T-cell (primary cell): ENCODE measurements at regions not wholly inside any gene's neighbourhood (a gene's known extent, or its start where the extent isn't known, plus 50 kb on each side); places are given as distances from the start of the nearest gene placed in this dataset.

Source experiments
- ATAC-seq, 4 experiments: fragments of 200-7000 bp in 3 of 4; fragments of 150-1000 bp in 1 of 4; cut with Tn5 transposase; replicated peaks in 1 of 4; 1 replicate in 3 of 4; 2 replicates in 1 of 4; pipeline ENCODE4 v1.10.0; 2021; ENCODE audit warnings: moderate library complexity in 3 of 4, mild to moderate bottlenecking in 2 of 4, moderate number of reproducible peaks in 1 of 4
- CTCF ChIA-PET, 2 donors: fragments of 300-600 bp; sonication (Branson Sonifier 250); formaldehyde crosslinking; loops; one replicate each; lab custom pipeline; 2022; ENCODE audit warnings: antibody characterized with exemption in 2 of 2; lab: Charles Lee
- POLR2A ChIA-PET, 2 donors: fragments of 300-600 bp; sonication (Branson Sonifier 250); formaldehyde crosslinking; loops; one replicate each; lab custom pipeline; 2022; ENCODE audit warnings: antibody characterized with exemption in 2 of 2; lab: Charles Lee
- DNase-seq, 35 experiments: peaks; one replicate each; pipeline versions ENCODE4 v3.0.0 to v3.0.0-alpha.2; 2013 to 2023
- H3K27ac ChIP-seq: one replicate; pipeline ENCODE4 v1.5.1; 2013; ENCODE audit warnings: low read length
- H3K27me3 ChIP-seq, 2 experiments: replicated peaks in 1 of 2; 1 replicate in 1 of 2; 2 replicates in 1 of 2; pipeline versions ENCODE4 v1.6.1 to v1.7.0; 2013; ENCODE audit warnings: low read length in 1 of 2, mixed read lengths in 1 of 2; ENCODE audit not compliant: control insufficient read depth in 2 of 2, insufficient read depth in 2 of 2; ENCODE audit errors: extremely low read depth in 1 of 2
- H3K36me3 ChIP-seq, 2 donors: 1 replicate in 1 of 2; 2 replicates in 1 of 2; pipeline versions ENCODE4 v1.6.1 to v1.7.0; 2013; ENCODE audit warnings: low read length in 1 of 2; ENCODE audit not compliant: control insufficient read depth in 2 of 2, insufficient read depth in 1 of 2; ENCODE audit errors: extremely low read depth in 1 of 2
- H3K4me1 ChIP-seq, 2 experiments: 1 replicate in 1 of 2; 2 replicates in 1 of 2; pipeline versions ENCODE4 v1.6.1 to v1.7.0; 2013; ENCODE audit warnings: low read length in 2 of 2, mixed read lengths in 1 of 2; ENCODE audit not compliant: insufficient read depth in 2 of 2, control insufficient read depth in 1 of 2; ENCODE audit errors: extremely low read depth in 1 of 2
- H3K4me3 ChIP-seq, 2 donors: 1 replicate in 1 of 2; 2 replicates in 1 of 2; pipeline versions ENCODE4 v1.5.1 to v1.7.0; 2013; ENCODE audit warnings: mild to moderate bottlenecking in 2 of 2, low read length in 1 of 2, moderate library complexity in 1 of 2; ENCODE audit not compliant: control insufficient read depth in 1 of 2; ENCODE audit errors: extremely low read depth in 1 of 2
- H3K9me3 ChIP-seq: 2 replicates; pipeline ENCODE4 v1.7.0; 2013
- H3K27ac Mint-ChIP-seq, 2 donors: one replicate each; pipeline ENCODE4 v1.8.0; 2020 to 2021; ENCODE audit warnings: mild to moderate bottlenecking in 2 of 2, mixed read lengths in 2 of 2
- H3K27me3 Mint-ChIP-seq, 2 donors: one replicate each; pipeline ENCODE4 v1.8.0; 2021 to 2022; ENCODE audit warnings: mixed read lengths in 2 of 2
- H3K36me3 Mint-ChIP-seq: one replicate; pipeline ENCODE4 v1.8.0; 2021; ENCODE audit warnings: mixed read lengths
- H3K4me1 Mint-ChIP-seq, 3 donors: one replicate each; pipeline ENCODE4 v1.8.0; 2020 to 2022; ENCODE audit warnings: mixed read lengths in 3 of 3, mild to moderate bottlenecking in 1 of 3
- H3K4me3 Mint-ChIP-seq, 3 donors: one replicate each; pipeline ENCODE4 v1.8.0; 2020 to 2022; ENCODE audit warnings: mild to moderate bottlenecking in 3 of 3, mixed read lengths in 3 of 3, moderate library complexity in 3 of 3
- H3K9me3 Mint-ChIP-seq, 3 donors: one replicate each; pipeline ENCODE4 v1.8.0; 2020 to 2022; ENCODE audit warnings: mixed read lengths in 3 of 3
- WGBS: methylation state at CpG from one replicate; pipeline ENCODE4 v1.1.5; 2013; ENCODE audit warnings: missing lambda C conversion rate; ENCODE audit not compliant: insufficient coverage; 5-methylcytosine and 5-hydroxymethylcytosine counted together

GRCh38 chr1:22338071-22338765, 113.4 kb upstream of the ZBTB40 start:
- no peaks in the 10 kb centered on the region for H3K4me1 ChIP-seq
- H3K4me3 ChIP-seq = no peak overlapping the region
- no peaks in the 10 kb centered on the region for H3K36me3 ChIP-seq
- 96% methylated on average over 5 of the region's 12 CpGs for WGBS
- Mint-ChIP-seq H3K4me3 (no peak overlapping the region), H3K4me1 (peaks cover 0 to 3% (median 2%) of the 10 kb centered on the region in 3 donors), H3K27me3 (peaks cover 30 to 42% of the 10 kb centered on the region in 2 donors), H3K9me3 (no peaks in the 10 kb centered on the region), H3K36me3 (no peaks in the 10 kb centered on the region), H3K27ac (no peak overlapping the region)
- H3K27me3 ChIP-seq = peaks cover 0 to 63% of the 10 kb centered on the region in 2 experiments
- no peak for DNase-seq
- ATAC-seq = no peak
- H3K27ac ChIP-seq = no peak overlapping the region
- CTCF ChIA-PET = no interaction called here
- POLR2A ChIA-PET = no interaction called here
- no peaks in the 10 kb centered on the region for H3K9me3 ChIP-seq

GRCh38 chr1:22339237-22339636, 112.4 kb upstream of the ZBTB40 start:
- ATAC-seq (no peak), DNase-seq (no peak)
- Mint-ChIP-seq H3K4me1 (peaks cover 0 to 3% (median 2%) of the 10 kb centered on the region in 3 donors), H3K36me3 (no peaks in the 10 kb centered on the region), H3K9me3 (no peaks in the 10 kb centered on the region), H3K27ac (no peak overlapping the region), H3K27me3 (peaks cover 34 to 46% of the 10 kb centered on the region in 2 donors), H3K4me3 (no peak overlapping the region)
- Histone ChIP-seq H3K4me1 (no peaks in the 10 kb centered on the region), H3K9me3 (no peaks in the 10 kb centered on the region), H3K27me3 (peaks cover 0 to 71% of the 10 kb centered on the region in 2 experiments), H3K36me3 (no peaks in the 10 kb centered on the region), H3K4me3 (no peak overlapping the region), H3K27ac (no peak overlapping the region)
- CTCF ChIA-PET = no interaction called here
- POLR2A ChIA-PET = no interaction called here
- WGBS = 80% methylated on average over 14 of the region's 14 CpGs

- Mint-ChIP-seq H3K4me1 (peaks cover 0 to 3% (median 2%) of the 10 kb centered on the region in 3 donors), H3K4me3 (no peak overlapping the region), H3K9me3 (no peaks in the 10 kb centered on the region), H3K27ac (no peak overlapping the region), H3K27me3 (peaks cover 40 to 52% of the 10 kb centered on the region in 2 donors), H3K36me3 (no peaks in the 10 kb centered on the region)
- Histone ChIP-seq H3K36me3 (no peaks in the 10 kb centered on the region), H3K4me1 (no peaks in the 10 kb centered on the region), H3K27ac (no peak overlapping the region), H3K9me3 (no peaks in the 10 kb centered on the region), H3K27me3 (peaks cover 0 to 71% of the 10 kb centered on the region in 2 experiments), H3K4me3 (no peak overlapping the region)
- ChIA-PET POLR2A (no interaction called here), CTCF (no interaction called here)
- WGBS = 78% methylated on average over 1 of the region's 4 CpGs
- DNase-seq (no peak), ATAC-seq (no peak)
Measured at GRCh38 chr1:22340066-22340465, 111.6 kb upstream of the ZBTB40 start.

- H3K9me3 Mint-ChIP-seq = no peaks in the 10 kb centered on the region
- Histone ChIP-seq H3K27me3 (peaks cover 0 to 69% of the 10 kb centered on the region in 2 experiments), H3K4me3 (no peak overlapping the region), H3K9me3 (no peaks in the 10 kb centered on the region), H3K27ac (no peak overlapping the region), H3K36me3 (no peaks in the 10 kb centered on the region), H3K4me1 (no peaks in the 10 kb centered on the region)
- ATAC-seq (no peak), DNase-seq (no peak)
- H3K27ac Mint-ChIP-seq = no peak overlapping the region
- ChIA-PET CTCF (no interaction called here), POLR2A (no interaction called here)
- H3K36me3 Mint-ChIP-seq = no peaks in the 10 kb centered on the region
- H3K4me1 Mint-ChIP-seq = peaks cover 0 to 3% (median 2%) of the 10 kb centered on the region in 3 donors
- no peak overlapping the region for H3K4me3 Mint-ChIP-seq
- 30% methylated on average over 2 of the region's 4 CpGs for WGBS
- peaks cover 49 to 58% of the 10 kb centered on the region in 2 donors for H3K27me3 Mint-ChIP-seq
Measured at GRCh38 chr1:22340873-22341272, 110.8 kb upstream of the ZBTB40 start.

GRCh38 chr1:22341791-22342605, 109.7 kb upstream of the ZBTB40 start:
- Histone ChIP-seq H3K27ac (no peak overlapping the region), H3K4me1 (no peaks in the 10 kb centered on the region), H3K4me3 (no peak overlapping the region), H3K27me3 (peaks cover 0 to 69% of the 10 kb centered on the region in 2 experiments), H3K36me3 (no peaks in the 10 kb centered on the region), H3K9me3 (no peaks in the 10 kb centered on the region)
- 4% methylated on average over 19 of the region's 28 CpGs for WGBS
- H3K9me3 Mint-ChIP-seq = no peaks in the 10 kb centered on the region
- ATAC-seq (no peak), DNase-seq (no peak)
- POLR2A ChIA-PET = no interaction called here
- H3K4me1 Mint-ChIP-seq = peaks cover 0 to 3% (median 2%) of the 10 kb centered on the region in 3 donors
- peaks cover 55 to 66% of the 10 kb centered on the region in 2 donors for H3K27me3 Mint-ChIP-seq
- H3K4me3 Mint-ChIP-seq = no peak overlapping the region
- CTCF ChIA-PET = no interaction called here
- H3K27ac Mint-ChIP-seq = peak overlapping the region in 1 of 2 donors; percentile 74
- H3K36me3 Mint-ChIP-seq = no peaks in the 10 kb centered on the region

- Histone ChIP-seq H3K9me3 (no peaks in the 10 kb centered on the region), H3K27me3 (peaks cover 0 to 66% of the 10 kb centered on the region in 2 experiments), H3K27ac (no peak overlapping the region), H3K4me3 (no peak overlapping the region), H3K36me3 (no peaks in the 10 kb centered on the region), H3K4me1 (no peaks in the 10 kb centered on the region)
- Mint-ChIP-seq H3K27ac (no peak overlapping the region), H3K9me3 (no peaks in the 10 kb centered on the region), H3K4me3 (no peak overlapping the region), H3K36me3 (no peaks in the 10 kb centered on the region), H3K27me3 (peaks cover 56 to 69% of the 10 kb centered on the region in 2 donors), H3K4me1 (peaks cover 0 to 3% (median 2%) of the 10 kb centered on the region in 3 donors)
- POLR2A ChIA-PET = no interaction called here
- ATAC-seq = no peak
- CTCF ChIA-PET = no interaction called here
- 73% methylated on average over 7 of the region's 8 CpGs for WGBS
- no peak for DNase-seq
Measured at GRCh38 chr1:22342734-22343191, 108.9 kb upstream of the ZBTB40 start.
